Fibroblast of lung (primary cell): ENCODE measurements at regions not wholly inside any gene's neighbourhood (a gene's known extent, or its start where the extent isn't known, plus 50 kb on each side); places are given as distances from the start of the nearest gene placed in this dataset.

Experiments
- DNase-seq, 2 donors: peaks; one replicate each; pipeline versions ENCODE4 v3.0.0 to v3.0.0-alpha.2; 2010; ENCODE audit warnings: low read depth in 2 of 2
- H2AFZ ChIP-seq: 2 replicates; pipeline ENCODE4 v1.5.1; 2012; ENCODE audit warnings: low read length, control low read depth, inconsistent platforms
- H3K27ac ChIP-seq: 2 replicates; pipeline ENCODE4 v1.5.1; 2011; ENCODE audit warnings: low read length, control low read depth; ENCODE audit not compliant: insufficient read depth
- H3K27me3 ChIP-seq: 2 replicates; pipeline ENCODE4 v1.5.1; 2011; ENCODE audit warnings: mild to moderate bottlenecking, low read length; ENCODE audit not compliant: control insufficient read depth, insufficient read depth
- H3K36me3 ChIP-seq: 2 replicates; pipeline ENCODE4 v1.5.1; 2011; ENCODE audit warnings: low read length; ENCODE audit not compliant: control insufficient read depth, insufficient read depth
- H3K4me1 ChIP-seq: 2 replicates; pipeline ENCODE4 v1.5.1; 2011; ENCODE audit warnings: low read length; ENCODE audit not compliant: control insufficient read depth, insufficient read depth; ENCODE audit errors: extremely low read depth
- H3K4me2 ChIP-seq: 2 replicates; pipeline ENCODE4 v1.5.1; 2011; ENCODE audit warnings: low read length, control low read depth; ENCODE audit not compliant: insufficient read depth; ENCODE audit errors: extremely low read depth
- H3K4me3 ChIP-seq, 4 experiments: fragments of 200-600 bp in 1 of 4; sonication (generic) in 1 of 4; replicated peaks in 1 of 4; 2 replicates each; pipeline ENCODE4 v1.5.1; 2011 to 2016; ENCODE audit warnings: low read length in 4 of 4, low read depth in 3 of 4, mild to moderate bottlenecking in 3 of 4, control low read depth in 2 of 4, inconsistent platforms in 1 of 4, mixed read lengths in 1 of 4; ENCODE audit not compliant: insufficient read depth in 1 of 4; ENCODE audit errors: control extremely low read depth in 1 of 4
- H3K79me2 ChIP-seq: 2 replicates; pipeline ENCODE4 v1.5.1; 2012; ENCODE audit warnings: mild to moderate bottlenecking, low read length, inconsistent platforms; ENCODE audit not compliant: control insufficient read depth, insufficient read depth
- H3K9ac ChIP-seq: 2 replicates; pipeline ENCODE4 v1.5.1; 2011; ENCODE audit warnings: mild to moderate bottlenecking, low read length, control low read depth; ENCODE audit not compliant: insufficient read depth
- H3K9me3 ChIP-seq: 2 replicates; pipeline ENCODE4 v1.5.1; 2012; ENCODE audit warnings: low read depth, low read length; ENCODE audit not compliant: control insufficient read depth, insufficient read depth
- H4K20me1 ChIP-seq: 2 replicates; pipeline ENCODE4 v1.5.1; 2011; ENCODE audit warnings: low read length; ENCODE audit not compliant: control insufficient read depth, insufficient read depth; ENCODE audit errors: extremely low read depth
- CTCF ChIP-seq, 2 donors: IDR thresholded peaks in 1 of 2; conservative IDR thresholded peaks in 1 of 2; 1 replicate in 1 of 2; 2 replicates in 1 of 2; pipeline ENCODE4 v1.5.1; 2011 to 2012; ENCODE audit warnings: low read length in 2 of 2, control low read depth in 1 of 2, inconsistent platforms in 1 of 2, low read depth in 1 of 2, mild to moderate bottlenecking in 1 of 2
- EZH2 ChIP-seq: IDR thresholded peaks from 2 replicates; pipeline ENCODE4 v1.5.1; 2012; ENCODE audit warnings: low read length, control low read depth, mild to moderate bottlenecking; ENCODE audit errors: missing control alignments

GRCh38 chr21:15152591-15152990 is 87.8 kb upstream of the NRIP1 start:
- no peak for DNase-seq
- no peak for TF ChIP-seq CTCF (conservative IDR thresholded peaks at IDR 0.05 in 1 of 2, IDR thresholded peaks at IDR 0.05 in 1 of 2; ENCODE audit: low read depth in 1 of 2, low read length in 2 of 2)
- no peak for TF ChIP-seq EZH2

DNA sequence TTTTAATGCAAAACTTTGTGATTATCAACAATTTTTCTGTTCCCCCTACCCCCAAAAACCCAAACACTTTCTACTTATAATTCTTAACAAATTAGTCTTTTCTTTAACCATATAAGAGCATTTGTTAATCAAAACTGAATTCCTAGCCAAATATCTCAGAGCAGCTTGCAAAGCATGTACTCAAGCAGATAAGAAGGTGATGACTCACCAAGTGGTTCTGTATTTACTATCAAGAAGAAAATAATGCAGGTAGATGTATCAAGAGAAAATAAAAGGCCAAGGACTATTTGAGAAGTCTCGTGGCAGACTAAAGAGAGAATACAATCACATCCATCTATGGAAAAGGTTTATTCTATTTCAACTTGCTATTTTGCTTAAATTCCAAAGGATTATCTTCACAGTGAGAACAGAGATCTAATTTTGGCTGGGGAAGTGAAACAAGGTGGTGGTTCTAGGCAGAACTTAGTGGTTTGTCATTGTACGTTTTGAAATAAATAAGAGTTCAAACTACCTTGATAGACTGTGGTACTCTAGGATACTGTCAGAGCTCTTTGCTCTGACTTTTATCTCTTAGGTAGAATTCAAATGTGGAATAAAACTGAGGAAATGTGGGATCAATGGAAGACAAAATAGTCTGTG is 94.7 kb upstream of the NRIP1 start:
- H4K20me1 ChIP-seq: no peaks in the 10 kb centered on the region
- no peak overlapping the region for H3K4me3 ChIP-seq
- no peaks in the 10 kb centered on the region for H3K36me3 ChIP-seq
- no peaks in the 10 kb centered on the region for H3K79me2 ChIP-seq
- H3K27me3 ChIP-seq: no peaks in the 10 kb centered on the region
- no peak overlapping the region for H2AFZ ChIP-seq
- no peak overlapping the region for H3K4me2 ChIP-seq
- peak in 1 of 2 donors; percentile 48 for DNase-seq
- H3K4me1 ChIP-seq: no peaks in the 10 kb centered on the region
- no peak overlapping the region for H3K9ac ChIP-seq
- no peak overlapping the region for H3K27ac ChIP-seq
- no peaks in the 10 kb centered on the region for H3K9me3 ChIP-seq
- no peak for TF ChIP-seq EZH2
- TF ChIP-seq CTCF (conservative IDR thresholded peaks at IDR 0.05 in 1 of 2, IDR thresholded peaks at IDR 0.05 in 1 of 2; ENCODE audit: low read depth in 1 of 2, low read length in 2 of 2): no peak

More at GRCh38 chr21:15152591-15152990, 87.8 kb upstream of the NRIP1 start:
- H3K9ac ChIP-seq: no peak overlapping the region
- no peak overlapping the region for H3K27ac ChIP-seq
- H3K79me2 ChIP-seq: no peaks in the 10 kb centered on the region
- no peaks in the 10 kb centered on the region for H3K4me1 ChIP-seq
- H3K27me3 ChIP-seq: no peaks in the 10 kb centered on the region
- H3K4me2 ChIP-seq: no peak overlapping the region
- no peak overlapping the region for H3K4me3 ChIP-seq
- no peak overlapping the region for H2AFZ ChIP-seq
- no peaks in the 10 kb centered on the region for H3K9me3 ChIP-seq
- H3K36me3 ChIP-seq: no peaks in the 10 kb centered on the region
- H4K20me1 ChIP-seq: no peaks in the 10 kb centered on the region

DNA sequence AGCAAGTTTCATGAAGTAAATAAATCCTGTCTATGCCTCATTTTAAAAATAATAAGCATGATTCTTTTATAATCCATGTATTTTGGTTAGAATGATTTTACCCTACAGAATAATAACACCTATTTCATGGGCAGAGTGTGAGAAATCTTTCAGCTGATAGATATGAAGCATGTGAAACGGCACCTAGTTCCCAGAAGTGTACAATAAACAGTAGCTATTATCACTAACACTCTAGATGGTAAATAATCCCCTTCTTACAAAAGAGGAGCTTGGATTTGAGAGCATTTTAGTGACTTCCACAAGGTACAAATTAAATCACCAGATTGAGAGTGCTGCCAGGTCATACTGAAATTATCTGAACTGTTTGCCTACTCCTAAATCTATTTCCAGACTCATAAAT is 95.3 kb upstream of the NRIP1 start:
- no peaks in the 10 kb centered on the region for H3K36me3 ChIP-seq
- no peak overlapping the region for H3K4me3 ChIP-seq
- H4K20me1 ChIP-seq: no peaks in the 10 kb centered on the region
- no peak for TF ChIP-seq CTCF (conservative IDR thresholded peaks at IDR 0.05 in 1 of 2, IDR thresholded peaks at IDR 0.05 in 1 of 2; ENCODE audit: low read depth in 1 of 2, low read length in 2 of 2)
- TF ChIP-seq EZH2: no peak
- no peaks in the 10 kb centered on the region for H3K79me2 ChIP-seq
- no peak overlapping the region for H2AFZ ChIP-seq
- DNase-seq: no peak
- H3K9ac ChIP-seq: no peak overlapping the region
- H3K27ac ChIP-seq: no peak overlapping the region
- H3K9me3 ChIP-seq: no peaks in the 10 kb centered on the region
- no peaks in the 10 kb centered on the region for H3K4me1 ChIP-seq
- H3K27me3 ChIP-seq: no peaks in the 10 kb centered on the region
- no peak overlapping the region for H3K4me2 ChIP-seq
